Fibroblast of lung (primary cell): ENCODE measurements at regions not wholly inside any gene's neighbourhood (a gene's known extent, or its start where the extent isn't known, plus 50 kb on each side); places are given as distances from the start of the nearest gene placed in this dataset.

Experiments used
- DNase-seq, 2 donors: peaks; one replicate each; pipeline versions ENCODE4 v3.0.0 to v3.0.0-alpha.2; 2010; ENCODE audit warnings: low read depth in 2 of 2
- H2AFZ ChIP-seq: 2 replicates; pipeline ENCODE4 v1.5.1; 2012; ENCODE audit warnings: low read length, control low read depth, inconsistent platforms
- H3K27ac ChIP-seq: 2 replicates; pipeline ENCODE4 v1.5.1; 2011; ENCODE audit warnings: low read length, control low read depth; ENCODE audit not compliant: insufficient read depth
- H3K27me3 ChIP-seq: 2 replicates; pipeline ENCODE4 v1.5.1; 2011; ENCODE audit warnings: mild to moderate bottlenecking, low read length; ENCODE audit not compliant: control insufficient read depth, insufficient read depth
- H3K36me3 ChIP-seq: 2 replicates; pipeline ENCODE4 v1.5.1; 2011; ENCODE audit warnings: low read length; ENCODE audit not compliant: control insufficient read depth, insufficient read depth
- H3K4me1 ChIP-seq: 2 replicates; pipeline ENCODE4 v1.5.1; 2011; ENCODE audit warnings: low read length; ENCODE audit not compliant: control insufficient read depth, insufficient read depth; ENCODE audit errors: extremely low read depth
- H3K4me2 ChIP-seq: 2 replicates; pipeline ENCODE4 v1.5.1; 2011; ENCODE audit warnings: low read length, control low read depth; ENCODE audit not compliant: insufficient read depth; ENCODE audit errors: extremely low read depth
- H3K4me3 ChIP-seq, 4 experiments: fragments of 200-600 bp in 1 of 4; sonication (generic) in 1 of 4; replicated peaks in 1 of 4; 2 replicates each; pipeline ENCODE4 v1.5.1; 2011 to 2016; ENCODE audit warnings: low read length in 4 of 4, low read depth in 3 of 4, mild to moderate bottlenecking in 3 of 4, control low read depth in 2 of 4, inconsistent platforms in 1 of 4, mixed read lengths in 1 of 4; ENCODE audit not compliant: insufficient read depth in 1 of 4; ENCODE audit errors: control extremely low read depth in 1 of 4
- H3K79me2 ChIP-seq: 2 replicates; pipeline ENCODE4 v1.5.1; 2012; ENCODE audit warnings: mild to moderate bottlenecking, low read length, inconsistent platforms; ENCODE audit not compliant: control insufficient read depth, insufficient read depth
- H3K9ac ChIP-seq: 2 replicates; pipeline ENCODE4 v1.5.1; 2011; ENCODE audit warnings: mild to moderate bottlenecking, low read length, control low read depth; ENCODE audit not compliant: insufficient read depth
- H3K9me3 ChIP-seq: 2 replicates; pipeline ENCODE4 v1.5.1; 2012; ENCODE audit warnings: low read depth, low read length; ENCODE audit not compliant: control insufficient read depth, insufficient read depth
- H4K20me1 ChIP-seq: 2 replicates; pipeline ENCODE4 v1.5.1; 2011; ENCODE audit warnings: low read length; ENCODE audit not compliant: control insufficient read depth, insufficient read depth; ENCODE audit errors: extremely low read depth
- EZH2 ChIP-seq: IDR thresholded peaks from 2 replicates; pipeline ENCODE4 v1.5.1; 2012; ENCODE audit warnings: low read length, control low read depth, mild to moderate bottlenecking; ENCODE audit errors: missing control alignments
- TF ChIP-seq, protein P1 (sequence below), 2 donors: IDR thresholded peaks in 1 of 2; conservative IDR thresholded peaks in 1 of 2; 1 replicate in 1 of 2; 2 replicates in 1 of 2; pipeline ENCODE4 v1.5.1; 2011 to 2012; ENCODE audit warnings: low read length in 2 of 2, control low read depth in 1 of 2, inconsistent platforms in 1 of 2, low read depth in 1 of 2, mild to moderate bottlenecking in 1 of 2

GRCh38 chr5:68960961-68961360, 132.9 kb upstream of the SLC30A5 start:
- Histone ChIP-seq H3K79me2 (no peaks in the 10 kb centered on the region), H3K4me3 (no peak overlapping the region), H3K27ac (no peak overlapping the region), H3K27me3 (no peaks in the 10 kb centered on the region), H3K4me2 (no peak overlapping the region), H3K4me1 (no peaks in the 10 kb centered on the region), H3K36me3 (no peaks in the 10 kb centered on the region), H3K9ac (no peak overlapping the region), H3K9me3 (no peaks in the 10 kb centered on the region), H4K20me1 (no peaks in the 10 kb centered on the region), H2AFZ (no peak overlapping the region)
- no peak for DNase-seq
- TF ChIP-seq EZH2, result no peak
- TF ChIP-seq, protein P1, sequence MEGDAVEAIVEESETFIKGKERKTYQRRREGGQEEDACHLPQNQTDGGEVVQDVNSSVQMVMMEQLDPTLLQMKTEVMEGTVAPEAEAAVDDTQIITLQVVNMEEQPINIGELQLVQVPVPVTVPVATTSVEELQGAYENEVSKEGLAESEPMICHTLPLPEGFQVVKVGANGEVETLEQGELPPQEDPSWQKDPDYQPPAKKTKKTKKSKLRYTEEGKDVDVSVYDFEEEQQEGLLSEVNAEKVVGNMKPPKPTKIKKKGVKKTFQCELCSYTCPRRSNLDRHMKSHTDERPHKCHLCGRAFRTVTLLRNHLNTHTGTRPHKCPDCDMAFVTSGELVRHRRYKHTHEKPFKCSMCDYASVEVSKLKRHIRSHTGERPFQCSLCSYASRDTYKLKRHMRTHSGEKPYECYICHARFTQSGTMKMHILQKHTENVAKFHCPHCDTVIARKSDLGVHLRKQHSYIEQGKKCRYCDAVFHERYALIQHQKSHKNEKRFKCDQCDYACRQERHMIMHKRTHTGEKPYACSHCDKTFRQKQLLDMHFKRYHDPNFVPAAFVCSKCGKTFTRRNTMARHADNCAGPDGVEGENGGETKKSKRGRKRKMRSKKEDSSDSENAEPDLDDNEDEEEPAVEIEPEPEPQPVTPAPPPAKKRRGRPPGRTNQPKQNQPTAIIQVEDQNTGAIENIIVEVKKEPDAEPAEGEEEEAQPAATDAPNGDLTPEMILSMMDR (conservative IDR thresholded peaks at IDR 0.05 in 1 of 2, IDR thresholded peaks at IDR 0.05 in 1 of 2; ENCODE audit: low read depth in 1 of 2, low read length in 2 of 2), result no peak

- Histone ChIP-seq H3K27ac (no peak overlapping the region), H3K4me3 (no peak overlapping the region), H3K4me2 (no peak overlapping the region), H3K27me3 (no peaks in the 10 kb centered on the region), H4K20me1 (no peaks in the 10 kb centered on the region), H3K36me3 (no peaks in the 10 kb centered on the region), H3K79me2 (no peaks in the 10 kb centered on the region), H3K4me1 (no peaks in the 10 kb centered on the region), H3K9ac (no peak overlapping the region), H3K9me3 (no peaks in the 10 kb centered on the region), H2AFZ (no peak overlapping the region)
- DNase-seq, result no peak
- no peak for TF ChIP-seq EZH2
- TF ChIP-seq, protein P1 (conservative IDR thresholded peaks at IDR 0.05 in 1 of 2, IDR thresholded peaks at IDR 0.05 in 1 of 2; ENCODE audit: low read depth in 1 of 2, low read length in 2 of 2), result no peak
These were observed 132.1 kb upstream of the SLC30A5 start for GRCh38 chr5:68961762-68962161.

DNA sequence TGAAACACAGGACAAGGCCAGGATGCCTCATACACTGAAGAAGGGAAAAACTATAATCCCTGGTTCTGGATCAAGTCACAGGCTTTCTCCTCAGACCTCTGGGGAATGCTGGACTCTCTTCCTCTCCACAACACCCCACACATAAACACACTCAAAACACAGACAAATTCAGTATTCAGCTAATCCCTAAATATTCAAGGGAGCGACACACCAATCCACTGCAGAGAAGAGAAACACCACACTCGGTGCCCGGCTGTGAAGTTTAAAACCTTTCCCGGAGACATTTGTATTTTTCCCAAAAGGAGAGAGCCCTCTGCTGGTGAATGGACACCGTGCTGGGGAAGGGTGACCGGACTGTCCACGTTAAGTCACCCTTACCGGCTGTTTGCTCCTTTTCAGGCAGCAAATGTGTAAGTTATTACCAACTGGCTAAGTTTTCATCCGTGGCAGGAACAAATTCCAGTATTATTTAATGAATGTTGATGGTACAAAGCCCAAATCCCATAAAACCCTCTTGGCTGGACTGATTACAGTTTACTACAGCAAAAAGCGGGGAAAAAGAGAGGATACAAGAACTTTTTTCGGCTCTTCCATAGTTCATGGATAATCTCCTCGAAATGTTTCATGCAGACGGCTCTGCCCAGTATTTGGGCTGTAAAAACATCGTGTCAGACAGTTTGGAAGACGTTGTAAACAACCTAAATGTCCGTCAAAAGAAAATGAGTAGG, 130.9 kb upstream of the SLC30A5 start:
- no peaks in the 10 kb centered on the region for H4K20me1 ChIP-seq
- H3K9me3 ChIP-seq, result no peaks in the 10 kb centered on the region
- no peak overlapping the region for H3K27ac ChIP-seq
- peak overlapping the region; percentile 7 for H3K4me2 ChIP-seq
- no peak for TF ChIP-seq EZH2
- TF ChIP-seq, protein P1 (conservative IDR thresholded peaks at IDR 0.05 in 1 of 2, IDR thresholded peaks at IDR 0.05 in 1 of 2; ENCODE audit: low read depth in 1 of 2, low read length in 2 of 2), result peak; percentile 91 to 96
- H3K4me1 ChIP-seq, result no peaks in the 10 kb centered on the region
- peak overlapping the region; percentile 9 for H2AFZ ChIP-seq
- H3K4me3 ChIP-seq, result peak overlapping the region in 1 of 4 experiments; percentile 29
- H3K9ac ChIP-seq, result no peak overlapping the region
- no peaks in the 10 kb centered on the region for H3K36me3 ChIP-seq
- H3K27me3 ChIP-seq, result no peaks in the 10 kb centered on the region
- DNase-seq, result peak; percentile 39 to 66
- no peaks in the 10 kb centered on the region for H3K79me2 ChIP-seq
